ENCODE measurements at regions not wholly inside any gene's neighbourhood (a gene's known extent, or its start where the extent isn't known, plus 50 kb on each side); places are given as distances from the start of the nearest gene placed in this dataset.
A peak's percentile ranks its signal among the peaks of the same experiment; 100 is the strongest.

DNA sequence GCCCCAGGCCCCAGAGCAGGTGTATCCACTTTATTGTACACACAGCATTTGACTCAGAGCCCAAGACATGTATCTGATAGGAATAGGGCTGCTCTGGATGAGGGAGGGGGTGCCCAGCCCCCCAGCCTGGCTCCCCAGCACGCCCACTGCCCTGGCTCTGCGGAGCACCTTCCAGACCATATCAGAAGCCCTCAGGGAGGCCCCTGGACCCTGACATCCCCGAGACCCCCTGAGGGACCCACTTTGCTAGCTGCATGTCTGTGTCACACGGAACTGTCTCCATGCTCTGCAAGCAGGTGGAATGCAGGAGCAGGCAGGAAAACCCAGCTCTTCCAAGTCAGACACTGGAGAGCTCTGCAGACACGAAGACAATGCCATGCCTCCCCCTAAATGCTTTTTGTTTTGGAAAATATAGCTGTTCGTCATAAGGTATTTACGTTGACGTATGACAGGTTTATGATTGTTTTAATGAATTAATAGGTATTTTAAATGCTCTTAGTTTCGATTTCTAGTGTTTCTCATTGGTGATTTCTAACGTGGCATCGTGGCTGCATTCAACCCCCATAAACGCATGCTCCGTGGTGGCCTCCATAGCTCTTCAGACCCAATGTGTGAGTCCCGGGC, 92.8 kb upstream of the INSIG1 start:
- intact Hi-C loops (cut with DNase I), result no loop called here
- WGBS, 2 donors, result 60 to 64% methylated on average over 14 of the region's 14 CpGs
- DNase-seq, result no peak

DNA sequence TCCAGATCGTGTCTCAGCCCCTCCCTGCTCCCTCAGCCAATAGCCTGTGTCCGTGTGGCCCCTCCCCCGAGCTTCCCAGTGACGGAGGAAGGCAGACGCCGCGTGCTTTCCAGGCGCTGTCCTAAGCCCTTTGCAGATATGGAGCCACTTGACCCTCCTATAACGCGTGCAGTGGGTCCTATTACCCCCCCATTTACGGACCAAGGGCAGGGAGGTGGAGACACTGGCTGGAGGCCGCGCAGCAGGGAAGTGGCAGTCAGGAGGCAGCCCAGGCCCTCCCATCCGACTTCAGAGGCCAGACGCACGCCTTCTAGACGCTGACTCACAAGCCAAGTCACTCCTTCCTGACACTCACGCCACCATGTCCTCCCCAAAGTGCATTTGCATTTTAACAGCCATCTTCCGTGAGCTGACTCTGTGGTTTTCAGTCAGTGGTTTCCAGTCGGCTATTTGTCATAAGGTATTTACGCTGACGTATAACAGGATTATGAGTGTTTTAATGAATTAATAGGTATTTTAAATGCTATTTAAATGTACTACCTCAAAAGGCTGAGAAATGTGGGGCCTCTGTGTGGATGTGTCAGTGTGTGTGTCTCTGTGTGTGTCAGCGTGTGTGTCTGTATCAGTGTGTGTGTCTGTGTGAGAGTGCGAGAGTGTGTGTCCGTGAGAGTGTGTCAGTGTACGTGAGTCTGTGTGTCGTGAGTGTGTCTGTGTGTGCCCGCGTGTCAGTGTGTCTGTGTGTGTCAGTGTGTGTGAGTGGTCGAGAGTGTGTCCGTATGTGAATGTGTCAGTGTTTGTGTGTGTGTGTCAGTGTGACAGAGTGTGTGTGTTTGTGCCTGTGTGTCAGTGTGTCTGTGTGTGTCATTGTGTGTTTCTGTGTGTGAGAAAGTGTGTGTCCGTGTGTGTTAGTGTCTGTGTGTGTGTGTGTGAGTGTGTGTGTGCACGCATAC, 92.0 kb upstream of the INSIG1 start:
- 61 to 82% methylated on average over 25 to 33 of the region's 33 CpGs for WGBS, 2 donors
- TF ChIP-seq, protein P1, sequence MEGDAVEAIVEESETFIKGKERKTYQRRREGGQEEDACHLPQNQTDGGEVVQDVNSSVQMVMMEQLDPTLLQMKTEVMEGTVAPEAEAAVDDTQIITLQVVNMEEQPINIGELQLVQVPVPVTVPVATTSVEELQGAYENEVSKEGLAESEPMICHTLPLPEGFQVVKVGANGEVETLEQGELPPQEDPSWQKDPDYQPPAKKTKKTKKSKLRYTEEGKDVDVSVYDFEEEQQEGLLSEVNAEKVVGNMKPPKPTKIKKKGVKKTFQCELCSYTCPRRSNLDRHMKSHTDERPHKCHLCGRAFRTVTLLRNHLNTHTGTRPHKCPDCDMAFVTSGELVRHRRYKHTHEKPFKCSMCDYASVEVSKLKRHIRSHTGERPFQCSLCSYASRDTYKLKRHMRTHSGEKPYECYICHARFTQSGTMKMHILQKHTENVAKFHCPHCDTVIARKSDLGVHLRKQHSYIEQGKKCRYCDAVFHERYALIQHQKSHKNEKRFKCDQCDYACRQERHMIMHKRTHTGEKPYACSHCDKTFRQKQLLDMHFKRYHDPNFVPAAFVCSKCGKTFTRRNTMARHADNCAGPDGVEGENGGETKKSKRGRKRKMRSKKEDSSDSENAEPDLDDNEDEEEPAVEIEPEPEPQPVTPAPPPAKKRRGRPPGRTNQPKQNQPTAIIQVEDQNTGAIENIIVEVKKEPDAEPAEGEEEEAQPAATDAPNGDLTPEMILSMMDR (IDR thresholded peaks at IDR 0.05), result no peak
- TF ChIP-seq POLR2A (IDR thresholded peaks at IDR 0.05), result peak in 2 of 3 donors; percentile 27 to 41
- peak overlapping the region; percentile 12 to 82 (median 62) for H3K27ac ChIP-seq
- H3K36me3 ChIP-seq (replicated peaks in 1 of 2; ENCODE audit: insufficient read depth in 1 of 2, low read depth in 2 of 2), result no peaks in the 10 kb centered on the region
- peaks cover 25% of the 10 kb centered on the region for H3K4me1 ChIP-seq
- H3K27me3 ChIP-seq, result no peaks in the 10 kb centered on the region
- H3K4me3 ChIP-seq, result no peak overlapping the region
- peak; percentile 50 for ATAC-seq
- no peaks in the 10 kb centered on the region for H3K9me3 ChIP-seq
- intact Hi-C loops (cut with DNase I), result no loop called here
- peak; percentile 56 to 84 (median 62) for DNase-seq

More for the DNA sequence above, 92.8 kb upstream of the INSIG1 start:
- Histone ChIP-seq H3K27me3 (no peaks in the 10 kb centered on the region), H3K27ac (peak overlapping the region; percentile 12 to 82 (median 75)), H3K4me3 (no peak overlapping the region), H3K9me3 (no peaks in the 10 kb centered on the region), H3K4me1 (peaks cover 25% of the 10 kb centered on the region), H3K36me3 (replicated peaks in 1 of 2; ENCODE audit: insufficient read depth in 1 of 2, low read depth in 2 of 2) (no peaks in the 10 kb centered on the region)
- TF ChIP-seq, protein P1 (IDR thresholded peaks at IDR 0.05), result no peak
- no peak for TF ChIP-seq POLR2A (IDR thresholded peaks at IDR 0.05)
- no peak for ATAC-seq

DNA sequence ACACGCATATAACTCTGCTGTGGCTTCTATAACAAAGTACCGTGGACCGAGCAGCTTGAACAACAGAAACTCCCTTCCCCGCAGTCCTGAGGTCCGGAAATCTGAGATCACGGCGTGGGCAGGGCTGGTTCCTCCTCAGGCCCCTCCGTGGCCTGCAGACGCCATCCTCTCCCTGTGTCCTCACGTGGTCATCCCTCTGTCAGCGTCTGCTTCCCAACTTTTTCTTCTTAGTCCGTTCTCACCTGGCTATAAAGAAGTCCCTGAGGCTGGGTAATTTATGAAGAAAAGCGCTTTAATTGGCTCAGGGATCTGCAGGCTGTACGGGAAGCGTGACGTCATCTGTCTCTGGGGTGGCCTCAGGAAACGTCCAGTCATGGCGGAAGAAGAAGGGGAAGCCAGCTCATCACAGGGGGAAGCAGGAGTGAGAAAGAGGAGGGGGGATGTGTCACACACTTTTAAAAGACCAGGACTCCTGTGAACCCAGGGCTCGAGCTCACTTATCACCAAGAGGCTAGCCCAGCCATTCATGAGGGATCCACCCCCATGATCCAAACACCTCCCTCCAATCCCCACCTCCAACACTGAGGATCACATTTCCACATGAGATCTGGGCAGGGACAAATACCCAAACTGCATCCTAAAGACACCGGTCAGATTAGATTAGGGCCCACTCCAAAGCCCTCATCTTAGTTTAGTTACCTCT, 91.2 kb upstream of the INSIG1 start:
- Histone ChIP-seq H3K36me3 (replicated peaks in 1 of 2; ENCODE audit: insufficient read depth in 1 of 2, low read depth in 2 of 2) (no peaks in the 10 kb centered on the region), H3K4me3 (no peak overlapping the region), H3K4me1 (peaks cover 25% of the 10 kb centered on the region), H3K9me3 (no peaks in the 10 kb centered on the region), H3K27ac (peak overlapping the region; percentile 10 to 82 (median 33)), H3K27me3 (no peaks in the 10 kb centered on the region)
- TF ChIP-seq, protein P1 (IDR thresholded peaks at IDR 0.05), result no peak
- TF ChIP-seq POLR2A (IDR thresholded peaks at IDR 0.05), result no peak
- WGBS, 2 donors, result 69 to 74% methylated on average over 20 of the region's 20 CpGs
- DNase-seq (peak in 2 of 4 donors; percentile 39 to 69), ATAC-seq (no peak)
- intact Hi-C loops (cut with DNase I), result no loop called here

DNA sequence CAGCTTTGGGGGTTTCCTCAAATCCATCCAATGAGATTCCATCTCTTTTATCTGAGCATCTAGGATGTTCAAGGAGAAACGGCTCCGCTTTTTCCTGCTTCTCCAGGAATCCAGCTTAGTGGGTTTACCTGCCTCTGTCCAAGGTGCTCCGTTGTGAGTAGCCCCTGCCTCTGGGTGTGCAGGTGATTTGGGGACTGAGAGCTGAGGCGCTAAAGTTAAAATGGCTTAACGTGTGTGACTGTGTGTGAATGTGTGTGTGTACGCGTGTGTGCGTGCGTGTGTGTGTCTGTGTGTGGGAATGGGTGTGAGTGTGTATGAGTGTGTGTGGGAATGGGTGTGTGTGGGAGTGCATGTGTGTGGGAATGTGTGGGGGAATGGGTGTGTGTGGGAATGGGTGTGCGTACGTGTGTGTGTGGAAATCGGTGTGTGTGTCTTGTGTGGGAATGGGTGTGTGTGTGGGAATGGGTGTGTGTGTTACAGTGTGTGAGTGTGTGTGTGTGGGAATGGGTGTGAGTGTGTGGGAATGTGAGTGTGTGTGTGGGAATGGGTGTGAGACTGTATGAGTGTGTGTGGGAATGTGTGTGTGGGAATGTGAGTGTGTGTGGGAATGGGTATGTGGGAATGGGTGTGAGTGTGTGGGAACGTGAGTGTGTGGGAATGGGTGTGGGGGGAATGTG, 90.2 kb upstream of the INSIG1 start:
- 73 to 91% methylated on average over 13 of the region's 13 CpGs for WGBS, 2 donors
- Histone ChIP-seq H3K4me3 (no peak overlapping the region), H3K36me3 (replicated peaks in 1 of 2; ENCODE audit: insufficient read depth in 1 of 2, low read depth in 2 of 2) (no peaks in the 10 kb centered on the region), H3K27ac (peak overlapping the region in 1 of 4 donors; percentile 34), H3K9me3 (no peaks in the 10 kb centered on the region), H3K27me3 (no peaks in the 10 kb centered on the region), H3K4me1 (peaks cover 25% of the 10 kb centered on the region)
- DNase-seq (no peak), ATAC-seq (no peak)
- no peak for TF ChIP-seq POLR2A (IDR thresholded peaks at IDR 0.05)
- TF ChIP-seq, protein P1 (IDR thresholded peaks at IDR 0.05), result no peak
- intact Hi-C loops (cut with DNase I), result no loop called here

Measured in body of pancreas (tissue), 4 donors.